ENCODE measurements at regions not wholly inside any gene's neighbourhood (a gene's known extent, or its start where the extent isn't known, plus 50 kb on each side); places are given as distances from the start of the nearest gene placed in this dataset.

- no peak for TF ChIP-seq CTCF (conservative IDR thresholded peaks at IDR 0.05; ENCODE audit: low read depth, low read length)
- no peak for DNase-seq (ENCODE audit: low read depth)
- no peak overlapping the region for H3K4me3 ChIP-seq (ENCODE audit: low read depth, low read length)
These were observed 339.2 kb downstream of the ZNF326 start for GRCh38 chr1:90334137-90334536.

GRCh38 chr1:90325168-90325567, 330.3 kb downstream of the ZNF326 start:
- no peak for TF ChIP-seq CTCF (conservative IDR thresholded peaks at IDR 0.05; ENCODE audit: low read depth, low read length)
- no peak overlapping the region for H3K4me3 ChIP-seq (ENCODE audit: low read depth, low read length)
- no peak for DNase-seq (ENCODE audit: low read depth)

GRCh38 chr1:90322186-90322585, 327.3 kb downstream of the ZNF326 start:
- H3K4me3 ChIP-seq (ENCODE audit: low read depth, low read length), result no peak overlapping the region
- DNase-seq (ENCODE audit: low read depth), result no peak
- no peak for TF ChIP-seq CTCF (conservative IDR thresholded peaks at IDR 0.05; ENCODE audit: low read depth, low read length)

- H3K4me3 ChIP-seq (ENCODE audit: low read depth, low read length), result no peak overlapping the region
- DNase-seq (ENCODE audit: low read depth), result no peak
- TF ChIP-seq CTCF (conservative IDR thresholded peaks at IDR 0.05; ENCODE audit: low read depth, low read length), result no peak
These were observed 325.0 kb downstream of the ZNF326 start for GRCh38 chr1:90319918-90320317.

GRCh38 chr1:90318431-90318830, 323.5 kb downstream of the ZNF326 start:
- no peak for TF ChIP-seq CTCF (conservative IDR thresholded peaks at IDR 0.05; ENCODE audit: low read depth, low read length)
- no peak overlapping the region for H3K4me3 ChIP-seq (ENCODE audit: low read depth, low read length)
- DNase-seq (ENCODE audit: low read depth), result no peak

GRCh38 chr1:90317628-90318027, 322.7 kb downstream of the ZNF326 start:
- H3K4me3 ChIP-seq (ENCODE audit: low read depth, low read length), result no peak overlapping the region
- no peak for DNase-seq (ENCODE audit: low read depth)
- TF ChIP-seq CTCF (conservative IDR thresholded peaks at IDR 0.05; ENCODE audit: low read depth, low read length), result no peak

- TF ChIP-seq CTCF (conservative IDR thresholded peaks at IDR 0.05; ENCODE audit: low read depth, low read length), result no peak
- no peak overlapping the region for H3K4me3 ChIP-seq (ENCODE audit: low read depth, low read length)
- no peak for DNase-seq (ENCODE audit: low read depth)
These were observed 319.6 kb downstream of the ZNF326 start for GRCh38 chr1:90314533-90314932.

Measured in epithelial cell of proximal tubule (primary cell).